H9 (cell line): ENCODE measurements at regions not wholly inside any gene's neighbourhood (a gene's known extent, or its start where the extent isn't known, plus 50 kb on each side); places are given as distances from the start of the nearest gene placed in this dataset.

ENCODE experiments used
- DNase-seq: peaks from one replicate; pipeline ENCODE4 v3.0.0-alpha.2; 2017
- H2AFZ ChIP-seq: one replicate; pipeline ENCODE4 v1.6.1; 2013; ENCODE audit warnings: mild to moderate bottlenecking, low read length, control low read depth, moderate library complexity
- H2AK5ac ChIP-seq: 2 replicates; pipeline ENCODE4 v1.6.1; 2013; ENCODE audit warnings: low read length, control low read depth, mixed read lengths; ENCODE audit not compliant: insufficient read length
- H2BK120ac ChIP-seq: one replicate; pipeline ENCODE4 v1.6.1; 2013; ENCODE audit warnings: low read depth, mild to moderate bottlenecking, low read length, control low read depth, inconsistent platforms; ENCODE audit not compliant: poor library complexity, severe bottlenecking
- H2BK12ac ChIP-seq: 2 replicates; pipeline ENCODE4 v1.6.1; 2013; ENCODE audit warnings: low read length, control low read depth, mixed read lengths, low read depth; ENCODE audit not compliant: insufficient read length
- H2BK15ac ChIP-seq: 2 replicates; pipeline ENCODE4 v1.6.1; 2013; ENCODE audit warnings: low read depth, low read length, control low read depth
- H2BK20ac ChIP-seq: one replicate; pipeline ENCODE4 v1.6.1; 2013; ENCODE audit warnings: low read depth, mild to moderate bottlenecking, low read length, control low read depth, inconsistent platforms; ENCODE audit not compliant: poor library complexity, severe bottlenecking
- H2BK5ac ChIP-seq: 2 replicates; pipeline ENCODE4 v1.6.1; 2013; ENCODE audit warnings: low read length, control low read depth, mixed read lengths; ENCODE audit not compliant: insufficient read length
- H3K14ac ChIP-seq: 2 replicates; pipeline ENCODE4 v1.6.1; 2013; ENCODE audit warnings: low read length, control low read depth; ENCODE audit not compliant: insufficient read depth
- H3K18ac ChIP-seq: 2 replicates; pipeline ENCODE4 v1.6.1; 2013; ENCODE audit warnings: low read depth, mild to moderate bottlenecking, mixed read lengths, low read length, control low read depth; ENCODE audit not compliant: insufficient read length
- H3K23ac ChIP-seq: 2 replicates; pipeline ENCODE4 v1.6.1; 2013; ENCODE audit warnings: low read length, control low read depth, mixed read lengths, low read depth; ENCODE audit not compliant: insufficient read length
- H3K23me2 ChIP-seq: 2 replicates; pipeline ENCODE4 v1.6.1; 2013; ENCODE audit warnings: low read depth, mild to moderate bottlenecking, mixed read lengths, low read length, control low read depth; ENCODE audit not compliant: insufficient read length, poor library complexity, severe bottlenecking
- H3K27ac ChIP-seq: 2 replicates; pipeline ENCODE4 v1.5.1; 2013; ENCODE audit warnings: low read length, control low read depth, mixed read lengths, low read depth; ENCODE audit not compliant: insufficient read length
- H3K27me3 ChIP-seq: 2 replicates; pipeline ENCODE4 v1.6.1; 2013; ENCODE audit warnings: low read length, control low read depth, inconsistent platforms; ENCODE audit not compliant: insufficient read depth
- H3K4ac ChIP-seq: 2 replicates; pipeline ENCODE4 v1.6.1; 2013; ENCODE audit warnings: low read depth, mild to moderate bottlenecking, control low read depth, inconsistent platforms, low read length, moderate library complexity
- H3K4me1 ChIP-seq: 2 replicates; pipeline ENCODE4 v1.6.1; 2013; ENCODE audit warnings: low read length, control low read depth, inconsistent platforms; ENCODE audit not compliant: insufficient read depth
- H3K4me2 ChIP-seq: 2 replicates; pipeline ENCODE4 v1.6.1; 2013; ENCODE audit warnings: low read length, control low read depth, mixed read lengths; ENCODE audit not compliant: insufficient read length, insufficient read depth
- H3K56ac ChIP-seq: 2 replicates; pipeline ENCODE4 v1.6.1; 2013; ENCODE audit warnings: low read depth, mild to moderate bottlenecking, mixed read lengths, low read length, control low read depth; ENCODE audit not compliant: insufficient read length
- H3K79me1 ChIP-seq: 2 replicates; pipeline ENCODE4 v1.6.1; 2013; ENCODE audit warnings: low read depth, mild to moderate bottlenecking, moderate library complexity, low read length, control low read depth, inconsistent platforms; ENCODE audit not compliant: insufficient read depth, poor library complexity, severe bottlenecking
- H3K79me2 ChIP-seq: 2 replicates; pipeline ENCODE4 v1.6.1; 2013; ENCODE audit warnings: low read length, control low read depth, inconsistent platforms; ENCODE audit not compliant: insufficient read depth
- H3K9ac ChIP-seq: 2 replicates; pipeline ENCODE4 v1.6.1; 2013; ENCODE audit warnings: low read length, control low read depth, mixed read lengths; ENCODE audit not compliant: insufficient read length; ENCODE audit errors: extremely low read depth
- H3K9me3 ChIP-seq: one replicate; pipeline ENCODE4 v1.6.1; 2013; ENCODE audit warnings: low read depth, low read length, inconsistent platforms; ENCODE audit not compliant: control insufficient read depth
- H3T11ph ChIP-seq: one replicate; pipeline ENCODE4 v1.6.1; 2013; ENCODE audit warnings: mild to moderate bottlenecking, low read length, control low read depth, inconsistent platforms
- H4K20me1 ChIP-seq: one replicate; pipeline ENCODE4 v1.6.1; 2013; ENCODE audit not compliant: control insufficient read depth, insufficient read length, insufficient read depth
- H4K5ac ChIP-seq: 2 replicates; pipeline ENCODE4 v1.6.1; 2013; ENCODE audit warnings: low read depth, mild to moderate bottlenecking, mixed read lengths, low read length, control low read depth; ENCODE audit not compliant: insufficient read length
- H4K8ac ChIP-seq: replicated peaks from 2 replicates; pipeline ENCODE4 v1.6.1; 2013; ENCODE audit warnings: low read length, control low read depth, mixed read lengths, low read depth; ENCODE audit not compliant: insufficient read length
- H4K91ac ChIP-seq: 2 replicates; pipeline ENCODE4 v1.6.1; 2013; ENCODE audit warnings: low read depth, mild to moderate bottlenecking, moderate library complexity, mixed read lengths, low read length, control low read depth; ENCODE audit not compliant: insufficient read length
- H3K27ac Mint-ChIP-seq, 3 experiments: 2 replicates in 2 of 3; 3 replicates in 1 of 3; pipeline ENCODE4 v1.8.0; 2020 to 2021; ENCODE audit warnings: mixed read lengths in 3 of 3, mild to moderate bottlenecking in 1 of 3, moderate library complexity in 1 of 3
- H3K27me3 Mint-ChIP-seq: 2 replicates; pipeline ENCODE4 v1.8.0; 2021; ENCODE audit warnings: low read depth, mild to moderate bottlenecking, moderate library complexity, mixed read lengths
- H3K36me3 Mint-ChIP-seq, 3 experiments: 2 replicates in 2 of 3; 3 replicates in 1 of 3; pipeline ENCODE4 v1.8.0; 2020 to 2021; ENCODE audit warnings: low read depth in 3 of 3, mixed read lengths in 3 of 3; ENCODE audit not compliant: insufficient read depth in 1 of 3
- H3K4me1 Mint-ChIP-seq, 2 experiments: 2 replicates each; pipeline ENCODE4 v1.8.0; 2020; ENCODE audit warnings: mixed read lengths in 2 of 2
- H3K4me3 Mint-ChIP-seq, 2 experiments: 2 replicates in 1 of 2; 3 replicates in 1 of 2; pipeline ENCODE4 v1.8.0; 2020 to 2021; ENCODE audit warnings: mild to moderate bottlenecking in 2 of 2, mixed read lengths in 2 of 2, moderate library complexity in 1 of 2
- H3K9me3 Mint-ChIP-seq, 2 experiments: 2 replicates in 1 of 2; 3 replicates in 1 of 2; pipeline ENCODE4 v1.8.0; 2020; ENCODE audit warnings: mild to moderate bottlenecking in 2 of 2, mixed read lengths in 2 of 2, moderate library complexity in 1 of 2
- WGBS: extraction: QIAGEN DNeasy Blood & Tissue Kit; methylation state at CpG from one replicate; pipeline ENCODE4 v1.1.7; 2013; ENCODE audit warnings: missing lambda C conversion rate, low lambda C conversion rate, mixed read lengths; ENCODE audit not compliant: insufficient read length; ENCODE audit errors: extremely low coverage; 5-methylcytosine and 5-hydroxymethylcytosine counted together
- TF ChIP-seq, protein P1 (sequence below): fragments of 200-600 bp; sonication (generic); conservative IDR thresholded peaks from 3 replicates; pipeline ENCODE4 v1.8.0; 2021; ENCODE audit warnings: antibody characterized with exemption, mild to moderate bottlenecking

DNA sequence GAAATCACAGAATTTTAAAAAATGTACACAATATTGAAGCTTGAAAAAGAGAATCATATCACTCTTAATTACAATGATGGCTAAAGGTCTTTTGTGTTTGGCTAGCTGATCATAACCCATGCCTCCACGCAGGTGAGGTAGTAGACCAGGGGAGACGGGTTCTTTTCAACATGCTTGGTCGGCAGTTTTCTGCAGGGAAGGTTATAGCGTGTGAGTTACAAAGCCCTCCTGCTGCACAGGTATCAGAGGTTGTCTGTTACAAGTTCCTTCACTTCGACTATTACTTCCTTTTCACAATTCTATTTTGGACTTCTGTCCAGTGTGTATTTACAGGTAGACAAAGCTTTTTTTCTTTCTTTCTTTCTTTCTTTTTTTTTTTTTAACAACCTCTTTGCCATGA is 127.1 kb upstream of the PRPS1L1 start:
- no peak overlapping the region for H2AK5ac ChIP-seq
- H3K4me3 Mint-ChIP-seq, result no peak overlapping the region
- H3K9me3 Mint-ChIP-seq, result no peaks in the 10 kb centered on the region; a peak in 1 of 5 replicates
- H3K27me3 Mint-ChIP-seq, result peaks cover 1% of the 10 kb centered on the region; the same call in 1 of the 2 replicates
- no peaks in the 10 kb centered on the region for H3K27me3 ChIP-seq
- H3K4me2 ChIP-seq, result no peak overlapping the region
- no peak overlapping the region for H3K56ac ChIP-seq
- H4K5ac ChIP-seq, result no peak overlapping the region
- H4K8ac ChIP-seq, result no peak overlapping the region
- H3K36me3 Mint-ChIP-seq, result no peaks in the 10 kb centered on the region
- no peak overlapping the region for H4K91ac ChIP-seq
- no peak overlapping the region for H2BK12ac ChIP-seq
- DNase-seq, result no peak
- no peaks in the 10 kb centered on the region for H4K20me1 ChIP-seq
- H3K14ac ChIP-seq, result no peak overlapping the region
- H3K4me1 ChIP-seq, result no peaks in the 10 kb centered on the region
- no peak overlapping the region for H2BK120ac ChIP-seq
- peaks cover 7 to 11% of the 10 kb centered on the region in 2 experiments for H3K4me1 Mint-ChIP-seq
- no peak overlapping the region for H2BK20ac ChIP-seq
- H3K4ac ChIP-seq, result no peak overlapping the region
- no peak overlapping the region for H3K27ac ChIP-seq
- no peak overlapping the region for H2AFZ ChIP-seq
- TF ChIP-seq, protein P1, sequence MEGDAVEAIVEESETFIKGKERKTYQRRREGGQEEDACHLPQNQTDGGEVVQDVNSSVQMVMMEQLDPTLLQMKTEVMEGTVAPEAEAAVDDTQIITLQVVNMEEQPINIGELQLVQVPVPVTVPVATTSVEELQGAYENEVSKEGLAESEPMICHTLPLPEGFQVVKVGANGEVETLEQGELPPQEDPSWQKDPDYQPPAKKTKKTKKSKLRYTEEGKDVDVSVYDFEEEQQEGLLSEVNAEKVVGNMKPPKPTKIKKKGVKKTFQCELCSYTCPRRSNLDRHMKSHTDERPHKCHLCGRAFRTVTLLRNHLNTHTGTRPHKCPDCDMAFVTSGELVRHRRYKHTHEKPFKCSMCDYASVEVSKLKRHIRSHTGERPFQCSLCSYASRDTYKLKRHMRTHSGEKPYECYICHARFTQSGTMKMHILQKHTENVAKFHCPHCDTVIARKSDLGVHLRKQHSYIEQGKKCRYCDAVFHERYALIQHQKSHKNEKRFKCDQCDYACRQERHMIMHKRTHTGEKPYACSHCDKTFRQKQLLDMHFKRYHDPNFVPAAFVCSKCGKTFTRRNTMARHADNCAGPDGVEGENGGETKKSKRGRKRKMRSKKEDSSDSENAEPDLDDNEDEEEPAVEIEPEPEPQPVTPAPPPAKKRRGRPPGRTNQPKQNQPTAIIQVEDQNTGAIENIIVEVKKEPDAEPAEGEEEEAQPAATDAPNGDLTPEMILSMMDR, result no peak
- WGBS, result no CpG with 5 or more reads among the region's 5 CpGs
- no peaks in the 10 kb centered on the region for H3K9me3 ChIP-seq
- H3K23me2 ChIP-seq, result no peaks in the 10 kb centered on the region
- no peak overlapping the region for H2BK5ac ChIP-seq
- H3K79me2 ChIP-seq, result no peaks in the 10 kb centered on the region
- no peak overlapping the region for H3T11ph ChIP-seq
- H3K9ac ChIP-seq, result no peak overlapping the region
- no peaks in the 10 kb centered on the region for H3K79me1 ChIP-seq
- H3K27ac Mint-ChIP-seq, result no peak overlapping the region; a peak in 1 of 7 replicates
- H3K18ac ChIP-seq, result no peak overlapping the region
- H2BK15ac ChIP-seq, result no peak overlapping the region
- H3K23ac ChIP-seq, result no peak overlapping the region
